Activated naive CD8-positive, alpha-beta T cell treated with anti-CD3 and anti-CD28 coated beads, Interleukin-2, amount 50 U/mL, for 24 hours (primary cell): ENCODE measurements at regions not wholly inside any gene's neighbourhood (a gene's known extent, or its start where the extent isn't known, plus 50 kb on each side); places are given as distances from the start of the nearest gene placed in this dataset.
"Not testable (repeated sequence)": the region's sequence is repeated elsewhere in the genome, so short reads cannot be mapped to it uniquely, and the experiment has no call there.

ENCODE experiments used
- ATAC-seq: fragments of 150-1000 bp; cut with Tn5 transposase; one replicate; pipeline ENCODE4 v1.10.0; 2021
- DNase-seq: peaks from one replicate; pipeline ENCODE4 v3.0.0; 2021
- H3K27ac Mint-ChIP-seq: one replicate; pipeline ENCODE4 v1.8.0; 2021; ENCODE audit warnings: mild to moderate bottlenecking, mixed read lengths
- H3K27me3 Mint-ChIP-seq: one replicate; pipeline ENCODE4 v1.8.0; 2021; ENCODE audit warnings: mixed read lengths
- H3K36me3 Mint-ChIP-seq: one replicate; pipeline ENCODE4 v1.8.0; 2021; ENCODE audit warnings: low read depth, mixed read lengths
- H3K4me1 Mint-ChIP-seq: one replicate; pipeline ENCODE4 v1.8.0; 2021; ENCODE audit warnings: mixed read lengths
- H3K4me3 Mint-ChIP-seq: one replicate; pipeline ENCODE4 v1.8.0; 2021; ENCODE audit warnings: mild to moderate bottlenecking, moderate library complexity, mixed read lengths
- H3K9me3 Mint-ChIP-seq: one replicate; pipeline ENCODE4 v1.8.0; 2021; ENCODE audit warnings: mixed read lengths

DNA sequence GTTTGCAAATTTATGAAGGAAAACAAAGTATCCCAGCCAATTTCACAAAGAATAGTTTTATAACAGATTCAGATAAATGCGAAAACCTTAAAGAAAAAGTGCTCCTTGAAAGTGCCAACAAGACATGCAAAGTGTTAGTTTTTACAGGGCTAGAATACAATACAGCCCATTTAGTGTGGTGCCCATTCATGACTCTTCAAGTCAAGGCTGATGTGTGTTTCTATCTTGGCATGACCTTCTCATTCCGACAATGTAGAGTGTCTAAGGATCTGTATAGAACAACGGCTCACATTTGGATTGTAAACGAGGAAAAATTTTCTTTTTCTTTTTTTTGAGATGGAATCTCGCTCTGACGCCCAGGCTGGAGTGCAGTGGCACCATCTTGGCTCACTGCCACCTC is 205.2 kb upstream of the SEMA6A start:
- DNase-seq (no peak), ATAC-seq (no peak)
- Mint-ChIP-seq H3K36me3 (no peaks in the 10 kb centered on the region), H3K27ac (no peak overlapping the region), H3K4me1 (no peaks in the 10 kb centered on the region), H3K9me3 (no peaks in the 10 kb centered on the region), H3K27me3 (peaks cover 1% of the 10 kb centered on the region), H3K4me3 (no peak overlapping the region)

DNA sequence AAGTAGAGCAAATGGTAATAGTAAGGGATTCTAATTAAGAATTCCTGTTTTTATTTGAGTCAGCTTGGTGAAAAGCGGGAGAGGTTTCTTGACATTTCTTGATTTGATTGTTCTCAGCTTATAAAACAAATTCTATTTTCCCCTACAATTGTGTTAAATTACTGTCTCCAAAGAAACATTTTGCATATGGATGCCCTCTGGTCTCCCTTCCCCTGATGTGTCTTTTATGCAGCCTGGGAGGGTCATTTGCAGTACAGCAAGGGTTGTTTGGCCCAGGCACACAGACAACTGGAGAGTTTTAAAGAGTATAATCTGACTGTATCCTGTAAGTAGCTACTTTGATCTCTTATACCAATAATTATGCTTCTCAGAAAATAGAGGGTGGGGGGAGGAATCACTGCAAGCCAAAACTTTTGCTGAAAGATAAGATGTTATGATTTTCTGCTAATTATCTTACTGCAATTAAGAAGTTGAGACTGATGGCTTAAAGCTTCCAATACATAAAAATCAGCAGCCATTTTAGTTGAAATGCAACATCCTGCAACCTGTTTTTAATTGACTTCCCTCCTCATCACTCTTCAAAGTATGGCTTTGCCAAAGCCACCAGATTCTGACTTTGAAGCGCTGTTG is 204.1 kb upstream of the SEMA6A start:
- no peaks in the 10 kb centered on the region for H3K9me3 Mint-ChIP-seq
- H3K27me3 Mint-ChIP-seq: peaks cover under 1% of the 10 kb centered on the region
- no peak overlapping the region for H3K27ac Mint-ChIP-seq
- ATAC-seq (no peak), DNase-seq (no peak)
- H3K36me3 Mint-ChIP-seq: no peaks in the 10 kb centered on the region
- no peak overlapping the region for H3K4me3 Mint-ChIP-seq
- no peaks in the 10 kb centered on the region for H3K4me1 Mint-ChIP-seq

DNA sequence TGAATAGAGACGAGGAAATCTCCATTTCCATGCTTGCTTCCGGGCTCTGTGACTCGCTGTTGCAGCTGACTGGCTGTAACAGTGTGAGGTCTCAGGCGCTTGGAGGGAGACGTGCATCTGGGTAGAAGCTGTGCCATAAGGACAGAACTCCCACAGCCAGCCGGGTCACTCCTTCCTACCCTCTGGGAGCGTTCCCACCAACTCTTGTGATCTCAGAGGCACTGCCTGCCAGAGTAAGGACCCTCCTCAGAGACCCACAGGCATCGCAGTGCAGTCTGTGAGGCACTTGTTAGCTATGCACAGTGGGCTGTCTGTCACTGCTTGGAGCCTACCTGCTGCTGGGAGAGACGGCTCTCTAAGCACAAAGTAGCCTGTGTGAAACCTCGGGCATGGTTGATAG is 203.4 kb upstream of the SEMA6A start:
- no peaks in the 10 kb centered on the region for H3K9me3 Mint-ChIP-seq
- no peak overlapping the region for H3K4me3 Mint-ChIP-seq
- no peak overlapping the region for H3K27ac Mint-ChIP-seq
- H3K36me3 Mint-ChIP-seq: no peaks in the 10 kb centered on the region
- ATAC-seq: no peak
- no peak for DNase-seq
- H3K27me3 Mint-ChIP-seq: no peaks in the 10 kb centered on the region
- H3K4me1 Mint-ChIP-seq: no peaks in the 10 kb centered on the region

DNA sequence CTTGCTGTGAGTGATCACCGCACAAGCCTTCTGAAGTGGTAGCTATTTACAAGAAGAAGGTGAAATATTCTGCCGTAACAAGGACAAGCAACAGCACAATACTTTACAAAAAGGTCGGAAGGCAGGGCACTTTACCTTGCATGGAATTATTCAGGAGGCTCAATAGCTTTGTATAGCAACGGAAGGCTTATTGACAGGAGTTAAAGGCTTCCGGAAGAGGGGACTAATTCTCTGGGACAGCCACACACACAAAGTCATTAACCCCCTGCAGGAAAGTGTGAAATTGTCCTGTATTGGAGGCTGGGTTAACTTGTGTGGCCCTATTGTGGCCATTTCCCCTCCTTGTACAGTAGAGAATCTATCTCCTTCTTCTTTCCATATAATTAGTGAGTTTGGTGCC is 199.3 kb upstream of the SEMA6A start:
- no peak for DNase-seq
- no peak overlapping the region for H3K4me3 Mint-ChIP-seq
- no peak for ATAC-seq
- H3K4me1 Mint-ChIP-seq: no peaks in the 10 kb centered on the region
- H3K36me3 Mint-ChIP-seq: no peaks in the 10 kb centered on the region
- H3K27ac Mint-ChIP-seq: no peak overlapping the region
- H3K9me3 Mint-ChIP-seq: no peaks in the 10 kb centered on the region
- H3K27me3 Mint-ChIP-seq: no peaks in the 10 kb centered on the region

DNA sequence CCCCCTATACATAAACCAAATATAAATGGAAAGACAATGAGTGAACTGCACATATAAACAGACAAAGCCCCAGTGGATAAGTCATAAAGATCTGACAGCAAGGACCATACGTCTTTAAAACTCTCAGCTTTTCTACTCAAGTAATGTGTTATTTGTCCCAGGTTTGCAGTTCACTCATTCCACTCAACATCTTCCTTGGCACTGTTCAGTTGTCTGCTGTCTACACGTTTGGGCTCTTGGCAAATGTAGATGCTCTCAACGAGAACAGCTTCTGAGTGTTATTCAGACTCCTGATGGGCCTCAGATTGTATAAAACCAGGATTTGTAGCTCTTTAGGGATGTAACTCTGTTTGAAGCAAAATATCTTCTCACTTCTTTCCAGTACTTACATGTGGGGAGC is 198.2 kb upstream of the SEMA6A start:
- no peak for ATAC-seq
- Mint-ChIP-seq H3K36me3 (no peaks in the 10 kb centered on the region), H3K27me3 (no peaks in the 10 kb centered on the region)

DNA sequence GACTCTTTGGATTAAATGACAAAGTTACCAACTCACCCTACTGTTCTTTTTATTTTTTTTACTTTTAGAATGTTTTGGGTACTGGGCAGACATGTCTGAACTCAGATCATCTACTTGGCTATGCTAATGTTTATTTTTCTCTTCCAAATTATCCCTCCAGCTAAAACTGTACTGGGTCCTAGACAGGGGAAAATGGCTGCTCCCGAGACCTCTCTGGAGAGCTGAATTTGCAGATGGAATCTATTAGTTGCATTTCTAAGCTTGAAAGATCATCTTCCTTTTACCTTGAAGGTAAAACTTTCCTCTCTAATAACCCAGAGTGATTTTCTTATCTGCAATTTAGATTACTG is 197.5 kb upstream of the SEMA6A start:
- no peak overlapping the region for H3K27ac Mint-ChIP-seq
- H3K9me3 Mint-ChIP-seq: no peaks in the 10 kb centered on the region
- DNase-seq (no peak), ATAC-seq (no peak)
- no peaks in the 10 kb centered on the region for H3K4me1 Mint-ChIP-seq
- no peak overlapping the region for H3K4me3 Mint-ChIP-seq
- H3K36me3 Mint-ChIP-seq: no peaks in the 10 kb centered on the region
- H3K27me3 Mint-ChIP-seq: no peaks in the 10 kb centered on the region

More for the DNA sequence above, 198.2 kb upstream of the SEMA6A start:
- no peak overlapping the region for H3K27ac Mint-ChIP-seq
- H3K4me3 Mint-ChIP-seq: no peak overlapping the region
- H3K4me1 Mint-ChIP-seq: no peaks in the 10 kb centered on the region
- H3K9me3 Mint-ChIP-seq: no peaks in the 10 kb centered on the region
- DNase-seq: no peak

DNA sequence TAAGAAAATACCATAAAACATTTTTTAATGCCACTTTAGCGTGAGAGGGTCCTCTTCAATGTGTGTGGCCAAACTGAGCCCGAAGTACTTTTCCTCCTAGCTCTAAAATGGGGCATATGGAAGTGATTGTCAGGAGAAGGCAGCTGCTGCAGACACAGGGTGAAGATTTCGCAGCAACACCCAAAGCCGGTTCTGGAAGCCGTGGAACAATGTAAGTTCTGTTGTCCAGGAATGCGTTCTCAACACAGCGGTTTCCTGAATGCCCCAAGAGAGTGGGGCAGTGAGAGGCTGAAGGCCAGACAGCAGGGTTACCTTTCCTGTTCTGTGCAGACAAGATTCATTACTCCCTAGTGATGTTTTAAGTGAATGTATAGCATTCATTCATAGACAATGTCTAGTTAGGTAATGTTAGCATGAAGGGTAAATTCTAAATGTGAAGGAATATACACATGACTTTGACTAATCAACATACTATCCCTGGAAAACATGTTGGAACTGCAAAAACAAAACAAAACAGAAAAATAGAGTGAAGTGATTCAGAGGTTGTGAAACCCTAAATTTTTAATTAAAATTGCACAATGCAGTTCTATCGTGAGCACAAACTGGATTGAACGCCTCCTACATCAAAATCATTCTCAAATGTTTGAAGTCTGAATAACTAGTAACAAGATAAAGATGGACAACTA is 197.0 kb upstream of the SEMA6A start:
- Mint-ChIP-seq H3K27ac (no peak overlapping the region), H3K27me3 (no peaks in the 10 kb centered on the region), H3K36me3 (no peaks in the 10 kb centered on the region), H3K9me3 (no peaks in the 10 kb centered on the region), H3K4me1 (no peaks in the 10 kb centered on the region), H3K4me3 (no peak overlapping the region)
- no peak for ATAC-seq
- no peak for DNase-seq

DNA sequence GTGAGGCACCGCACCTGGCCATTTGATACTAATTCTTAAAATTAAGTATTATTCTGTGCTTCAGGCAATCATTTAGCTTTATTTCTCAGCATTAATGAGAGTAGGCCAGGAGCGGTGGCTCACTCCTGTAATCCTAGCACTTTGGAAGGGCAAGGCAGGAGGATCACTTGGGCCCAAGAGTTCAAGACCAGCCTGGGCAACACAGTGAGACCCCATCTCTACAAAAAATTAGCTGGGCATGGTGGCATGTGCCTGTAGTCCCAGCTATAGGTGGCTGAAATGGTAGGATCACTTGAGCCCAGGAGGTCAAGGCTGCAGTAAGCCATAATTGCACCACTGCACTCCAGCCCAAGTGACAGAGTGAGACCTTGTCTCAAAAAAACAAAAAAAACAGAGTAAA is 195.3 kb upstream of the SEMA6A start:
- not testable (repeated sequence) for H3K36me3 Mint-ChIP-seq, H3K4me3 Mint-ChIP-seq, H3K9me3 Mint-ChIP-seq, ATAC-seq, H3K27me3 Mint-ChIP-seq, H3K27ac Mint-ChIP-seq, H3K4me1 Mint-ChIP-seq, DNase-seq

DNA sequence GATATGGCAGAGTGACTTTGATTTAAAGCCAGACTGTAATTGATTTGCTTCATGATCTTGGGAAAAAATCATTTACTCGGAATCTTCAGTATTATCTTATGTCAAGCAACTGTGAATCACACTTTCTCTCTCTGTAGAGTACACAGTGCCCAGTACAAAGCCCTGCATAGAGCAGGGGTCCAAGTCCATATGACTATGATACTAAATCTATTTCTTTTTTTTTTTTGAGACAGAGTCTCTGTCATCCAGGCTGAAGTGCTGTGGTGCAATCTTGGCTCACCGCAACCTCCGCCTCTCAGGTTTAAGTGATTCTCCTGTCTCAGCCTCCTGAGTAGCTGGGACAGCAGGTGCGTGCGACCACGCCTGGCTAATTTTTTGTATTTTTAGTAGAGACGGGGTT is 194.8 kb upstream of the SEMA6A start:
- Mint-ChIP-seq H3K27me3 (no peaks in the 10 kb centered on the region), H3K4me3 (no peak overlapping the region), H3K27ac (no peak overlapping the region), H3K4me1 (no peaks in the 10 kb centered on the region), H3K36me3 (no peaks in the 10 kb centered on the region), H3K9me3 (no peaks in the 10 kb centered on the region)
- DNase-seq: no peak
- no peak for ATAC-seq

DNA sequence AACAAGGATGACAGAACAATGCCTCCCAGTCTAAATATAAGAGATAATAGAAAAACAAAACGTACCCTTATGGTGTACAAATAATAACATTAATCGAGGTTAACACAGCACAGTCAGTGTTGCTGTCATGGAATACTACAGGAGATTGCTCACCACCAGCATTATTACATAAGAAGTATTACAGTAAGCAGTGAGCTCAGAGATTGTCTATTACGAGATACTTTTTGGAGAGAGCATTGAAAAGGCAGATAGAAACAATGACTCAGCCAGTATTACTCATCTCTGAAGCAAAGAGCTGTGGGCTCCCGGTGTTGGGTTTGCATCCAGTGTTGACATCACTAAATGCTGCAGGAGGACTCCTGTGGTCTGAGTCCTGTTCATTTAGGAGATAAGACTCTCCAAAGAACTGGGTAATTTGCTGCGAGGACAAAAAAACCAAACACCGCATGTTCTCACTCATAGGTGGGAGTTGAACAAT is 191.9 kb upstream of the SEMA6A start:
- Mint-ChIP-seq H3K4me3 (no peak overlapping the region), H3K4me1 (no peaks in the 10 kb centered on the region), H3K36me3 (no peaks in the 10 kb centered on the region), H3K9me3 (no peaks in the 10 kb centered on the region), H3K27me3 (no peaks in the 10 kb centered on the region), H3K27ac (no peak overlapping the region)
- DNase-seq (no peak), ATAC-seq (peak; percentile 33)

DNA sequence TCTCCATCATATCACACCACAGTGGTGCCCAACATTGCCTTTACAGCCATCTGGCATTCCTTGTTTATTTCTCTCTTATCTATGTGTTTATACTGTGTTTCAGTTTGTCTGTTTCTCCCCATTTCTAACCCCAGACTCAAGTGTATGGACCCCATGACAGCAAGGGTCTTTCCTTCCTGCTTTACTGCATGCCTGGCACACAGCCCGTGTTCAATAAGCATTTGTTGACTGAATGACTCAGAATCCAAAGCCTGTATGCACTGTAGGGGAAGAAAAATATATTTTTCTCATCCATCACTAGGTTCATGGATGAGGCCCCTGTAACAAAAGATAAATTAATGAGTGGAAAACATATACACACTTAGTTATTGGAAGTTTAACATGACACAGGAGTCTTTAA is 190.8 kb upstream of the SEMA6A start:
- Mint-ChIP-seq H3K4me3 (no peak overlapping the region), H3K9me3 (no peaks in the 10 kb centered on the region), H3K4me1 (no peaks in the 10 kb centered on the region), H3K27ac (no peak overlapping the region), H3K27me3 (no peaks in the 10 kb centered on the region), H3K36me3 (no peaks in the 10 kb centered on the region)
- no peak for ATAC-seq
- DNase-seq: no peak

DNA sequence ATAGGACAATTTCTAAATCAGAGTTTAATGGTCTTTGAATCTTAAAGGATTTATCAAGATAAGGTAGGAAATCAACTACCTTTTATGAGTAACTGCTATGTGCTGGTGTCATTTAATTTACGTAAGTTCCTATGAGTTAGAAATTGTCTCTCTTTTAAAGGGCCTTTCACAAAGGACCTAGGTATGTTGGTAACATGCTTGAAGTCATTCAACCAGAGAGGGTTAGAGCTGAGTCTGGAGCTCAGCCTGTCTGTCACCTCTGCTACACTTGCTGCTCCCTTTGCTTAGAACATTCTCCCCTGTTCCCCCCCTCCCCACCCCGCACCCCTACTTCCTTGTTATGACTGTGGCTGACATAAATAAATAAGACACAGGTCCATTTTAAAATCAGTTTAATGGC is 190.3 kb upstream of the SEMA6A start:
- no peaks in the 10 kb centered on the region for H3K27me3 Mint-ChIP-seq
- H3K9me3 Mint-ChIP-seq: no peaks in the 10 kb centered on the region
- H3K36me3 Mint-ChIP-seq: no peaks in the 10 kb centered on the region
- H3K4me1 Mint-ChIP-seq: no peaks in the 10 kb centered on the region
- ATAC-seq (no peak), DNase-seq (no peak)
- no peak overlapping the region for H3K27ac Mint-ChIP-seq
- no peak overlapping the region for H3K4me3 Mint-ChIP-seq

DNA sequence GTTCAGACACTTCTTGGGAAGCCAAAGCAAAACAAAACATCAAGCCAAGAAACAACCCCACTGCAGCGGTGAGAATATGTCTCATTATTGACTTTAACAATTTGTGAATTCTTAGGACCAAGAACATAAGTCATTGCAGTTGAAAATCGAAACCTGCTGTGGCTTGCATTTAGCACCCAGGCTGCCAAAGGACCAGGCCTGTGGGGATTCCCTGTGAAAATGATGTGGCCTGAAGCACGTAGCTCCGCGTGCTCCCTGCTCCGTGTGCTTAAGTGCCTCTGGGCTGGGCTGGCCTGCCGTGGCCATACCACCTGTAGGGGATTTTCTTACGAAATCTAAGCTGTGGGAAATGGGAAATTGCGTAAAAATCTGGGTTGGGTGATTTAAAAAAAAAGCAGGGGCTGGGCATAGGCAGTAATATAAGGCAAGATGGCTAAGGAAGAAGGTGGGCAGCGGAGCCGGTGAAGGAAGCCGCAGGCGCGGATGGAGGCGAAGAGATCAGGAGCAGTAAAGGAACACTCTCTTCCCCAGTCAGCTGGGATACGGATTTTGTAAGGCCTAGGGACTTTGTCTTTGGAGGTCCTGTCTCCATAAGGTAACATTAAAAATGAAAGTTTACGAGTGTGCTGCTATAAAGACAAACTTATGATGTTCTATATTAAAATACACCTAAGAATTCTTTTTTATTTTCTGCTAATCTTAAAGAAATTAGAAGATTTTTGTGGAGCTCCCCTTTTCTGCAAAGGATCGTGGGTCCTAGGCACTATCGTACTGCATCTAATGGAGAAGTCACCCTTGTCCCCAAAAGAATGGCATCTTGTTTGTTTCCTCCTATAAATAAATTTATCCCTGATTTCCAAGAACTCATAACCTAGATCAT is 189.6 kb upstream of the SEMA6A start:
- H3K36me3 Mint-ChIP-seq: no peaks in the 10 kb centered on the region
- no peaks in the 10 kb centered on the region for H3K27me3 Mint-ChIP-seq
- no peaks in the 10 kb centered on the region for H3K4me1 Mint-ChIP-seq
- ATAC-seq (no peak), DNase-seq (no peak)
- no peaks in the 10 kb centered on the region for H3K9me3 Mint-ChIP-seq
- H3K4me3 Mint-ChIP-seq: no peak overlapping the region
- H3K27ac Mint-ChIP-seq: no peak overlapping the region

DNA sequence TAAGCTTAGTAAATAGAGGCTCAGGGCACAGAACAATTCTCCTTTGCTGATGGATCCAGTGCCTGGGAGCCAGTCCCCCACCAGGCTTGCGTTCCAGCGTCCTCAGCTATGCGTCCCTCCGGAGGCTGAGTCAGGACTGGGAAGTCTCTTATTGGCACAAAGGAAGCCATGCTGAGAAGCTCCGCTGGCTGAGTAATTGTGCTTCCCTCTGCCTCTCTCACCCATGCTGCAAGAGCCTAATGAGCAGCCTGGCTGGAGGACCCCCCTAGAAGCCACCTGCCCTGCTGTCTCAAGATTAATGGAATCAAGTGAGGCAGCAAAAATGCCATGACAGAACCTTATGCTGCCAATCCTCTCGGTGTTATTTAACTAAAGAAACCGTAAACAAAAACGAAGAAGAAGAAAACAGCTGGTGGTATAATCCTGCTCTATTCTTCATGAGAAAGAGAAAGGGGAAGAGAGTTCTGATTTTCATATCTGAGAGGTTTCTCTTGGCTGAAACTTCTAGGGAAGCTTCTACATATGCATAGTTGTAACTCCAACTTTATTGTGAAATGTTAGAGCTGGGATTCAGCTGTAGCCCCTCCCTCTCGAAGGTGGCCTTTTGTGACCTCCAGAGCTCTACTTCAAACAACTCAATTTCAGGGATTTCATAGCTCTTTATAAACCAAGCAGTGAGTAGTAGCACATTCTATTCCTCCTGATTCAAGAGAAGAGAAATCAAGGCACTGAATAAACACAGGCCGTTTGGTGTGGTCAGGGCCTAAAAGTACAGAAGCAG is 185.4 kb upstream of the SEMA6A start:
- no peaks in the 10 kb centered on the region for H3K36me3 Mint-ChIP-seq
- no peaks in the 10 kb centered on the region for H3K9me3 Mint-ChIP-seq
- no peaks in the 10 kb centered on the region for H3K4me1 Mint-ChIP-seq
- DNase-seq (no peak), ATAC-seq (no peak)
- no peaks in the 10 kb centered on the region for H3K27me3 Mint-ChIP-seq
- H3K27ac Mint-ChIP-seq: no peak overlapping the region
- no peak overlapping the region for H3K4me3 Mint-ChIP-seq
